ENCODE measurements at regions not wholly inside any gene's neighbourhood (a gene's known extent, or its start where the extent isn't known, plus 50 kb on each side); places are given as distances from the start of the nearest gene placed in this dataset.

GRCh38 chr12:75900226-75900625 lies 131.3 kb downstream of the PHLDA1 start:
- no peak for DNase-seq (ENCODE audit: low read depth)

GRCh38 chr12:75894965-75895754 lies 136.4 kb downstream of the PHLDA1 start:
- no peak for DNase-seq (ENCODE audit: low read depth)

- no peak for DNase-seq (ENCODE audit: low read depth)
These were observed 137.8 kb downstream of the PHLDA1 start for GRCh38 chr12:75893765-75894164.

- DNase-seq (ENCODE audit: low read depth) = no peak
These were observed 138.7 kb downstream of the PHLDA1 start for GRCh38 chr12:75892731-75893408.

GRCh38 chr12:75891072-75891471 lies 140.5 kb downstream of the PHLDA1 start:
- DNase-seq (ENCODE audit: low read depth) = no peak

- no peak for DNase-seq (ENCODE audit: low read depth)
These were observed 140.9 kb downstream of the PHLDA1 start for GRCh38 chr12:75890660-75891059.

GRCh38 chr12:75890141-75890540 lies 141.4 kb downstream of the PHLDA1 start:
- DNase-seq (ENCODE audit: low read depth) = no peak

- DNase-seq (ENCODE audit: low read depth) = no peak
These were observed 142.5 kb downstream of the PHLDA1 start for GRCh38 chr12:75888874-75889613.

- DNase-seq (ENCODE audit: low read depth) = no peak
These were observed 143.2 kb downstream of the PHLDA1 start for GRCh38 chr12:75888399-75888798.

GRCh38 chr12:75887979-75888378 lies 143.6 kb downstream of the PHLDA1 start:
- no peak for DNase-seq (ENCODE audit: low read depth)

GRCh38 chr12:75884465-75884985 lies 147.1 kb downstream of the PHLDA1 start:
- no peak for DNase-seq (ENCODE audit: low read depth)

GRCh38 chr12:75883241-75883640 lies 148.3 kb downstream of the PHLDA1 start:
- DNase-seq (ENCODE audit: low read depth) = no peak

GRCh38 chr12:75882421-75882820 lies 149.2 kb downstream of the PHLDA1 start:
- DNase-seq (ENCODE audit: low read depth) = no peak

GRCh38 chr12:75881920-75882319 lies 149.7 kb downstream of the PHLDA1 start:
- DNase-seq (ENCODE audit: low read depth) = no peak

- DNase-seq (ENCODE audit: low read depth) = no peak
These were observed 153.6 kb downstream of the PHLDA1 start for GRCh38 chr12:75877763-75878621.

- DNase-seq (ENCODE audit: low read depth) = no peak
These were observed 154.5 kb downstream of the PHLDA1 start for GRCh38 chr12:75876832-75877762.

- no peak for DNase-seq (ENCODE audit: low read depth)
These were observed 157.1 kb downstream of the PHLDA1 start for GRCh38 chr12:75874441-75874840.

GRCh38 chr12:75872762-75873161 lies 158.8 kb downstream of the PHLDA1 start:
- DNase-seq (ENCODE audit: low read depth) = no peak

- DNase-seq (ENCODE audit: low read depth) = no peak
These were observed 160.7 kb downstream of the PHLDA1 start for GRCh38 chr12:75870878-75871277.

GRCh38 chr12:75868501-75868900 lies 163.1 kb downstream of the PHLDA1 start:
- no peak for DNase-seq (ENCODE audit: low read depth)

GRCh38 chr12:75865315-75865714 lies 166.3 kb downstream of the PHLDA1 start:
- no peak for DNase-seq (ENCODE audit: low read depth)

All from activated T-cell treated with anti-CD3 and anti-CD28 coated beads for 24 hours (primary cell).